Tibial nerve (tissue), 3 donors: ENCODE measurements at regions not wholly inside any gene's neighbourhood (a gene's known extent, or its start where the extent isn't known, plus 50 kb on each side); places are given as distances from the start of the nearest gene placed in this dataset.

Source experiments
- CTCF ChIP-seq, 5 experiments: fragments of 200-600 bp in 3 of 5; fragments of 450-650 bp in 2 of 5; sonication (generic) in 3 of 5; IDR thresholded peaks; one replicate each; pipeline ENCODE4 v1.5.1; 2016 to 2019; ENCODE audit warnings: antibody characterized with exemption in 5 of 5, mild to moderate bottlenecking in 3 of 5, moderate library complexity in 2 of 5
- POLR2A ChIP-seq, 2 donors: fragments of 450-650 bp; IDR thresholded peaks; one replicate each; pipeline ENCODE4 v1.6.1; 2017; ENCODE audit warnings: antibody characterized with exemption in 2 of 2, mild to moderate bottlenecking in 2 of 2, moderate library complexity in 2 of 2

GRCh38 chrX:136961594-136962135 lies 72.1 kb downstream of the GPR101 start:
- TF ChIP-seq CTCF (IDR thresholded peaks at IDR 0.05) = no peak
- no peak for TF ChIP-seq POLR2A (IDR thresholded peaks at IDR 0.05)
